Thoracic aorta (tissue), 2 donors: ENCODE measurements at regions not wholly inside any gene's neighbourhood (a gene's known extent, or its start where the extent isn't known, plus 50 kb on each side); places are given as distances from the start of the nearest gene placed in this dataset.

Source experiments
- ATAC-seq: fragments of 150-250 bp; one replicate; pipeline ENCODE4 v1.8.0; 2017; ENCODE audit warnings: low read depth; ENCODE audit not compliant: insufficient number of reproducible peaks, low FRiP score
- DNase-seq: peaks from one replicate; pipeline ENCODE4 v3.0.0-alpha.2; 2020; ENCODE audit warnings: low spot score
- H3K27ac ChIP-seq, 2 donors: fragments of 200-600 bp; sonication (generic); 1 replicate in 1 of 2; 2 replicates in 1 of 2; pipeline ENCODE4 v1.5.1; 2016; ENCODE audit warnings: mild to moderate bottlenecking in 2 of 2, moderate library complexity in 2 of 2
- H3K27me3 ChIP-seq: fragments of 200-600 bp; sonication (generic); replicated peaks from 2 replicates; pipeline ENCODE4 v1.6.0; 2016; ENCODE audit warnings: mild to moderate bottlenecking; ENCODE audit not compliant: insufficient read depth
- H3K36me3 ChIP-seq: fragments of 200-600 bp; sonication (generic); one replicate; pipeline ENCODE4 v1.5.1; 2016
- H3K4me1 ChIP-seq, 2 donors: fragments of 200-600 bp; sonication (generic); 1 replicate in 1 of 2; 2 replicates in 1 of 2; pipeline versions ENCODE4 v1.5.1 to v1.6.0; 2016; ENCODE audit warnings: low read depth in 2 of 2, mild to moderate bottlenecking in 1 of 2; ENCODE audit not compliant: control insufficient read depth in 1 of 2
- H3K4me3 ChIP-seq: fragments of 200-600 bp; sonication (generic); 2 replicates; pipeline ENCODE4 v1.5.1; 2016; ENCODE audit warnings: mild to moderate bottlenecking
- H3K9me3 ChIP-seq: fragments of 200-600 bp; sonication (generic); 2 replicates; pipeline ENCODE4 v1.5.1; 2016
- CTCF ChIP-seq: fragments of 200-600 bp; sonication (generic); IDR thresholded peaks from one replicate; pipeline ENCODE4 v1.5.1; 2019; ENCODE audit warnings: antibody characterized with exemption

- ATAC-seq (no peak), DNase-seq (no peak)
- Histone ChIP-seq H3K4me1 (no peaks in the 10 kb centered on the region), H3K27me3 (no peaks in the 10 kb centered on the region), H3K36me3 (no peaks in the 10 kb centered on the region), H3K27ac (no peak overlapping the region), H3K9me3 (no peaks in the 10 kb centered on the region), H3K4me3 (no peak overlapping the region)
- TF ChIP-seq CTCF: no peak
Measured at GRCh38 chr2:240297256-240298116, 138.0 kb upstream of the GPC1 start.

GRCh38 chr2:240298117-240298790, 137.2 kb upstream of the GPC1 start:
- DNase-seq (no peak), ATAC-seq (no peak)
- no peaks in the 10 kb centered on the region for H3K36me3 ChIP-seq

GRCh38 chr2:240298803-240299709, 136.4 kb upstream of the GPC1 start:
- Histone ChIP-seq H3K4me3 (no peak overlapping the region), H3K9me3 (no peaks in the 10 kb centered on the region), H3K27ac (no peak overlapping the region), H3K4me1 (no peaks in the 10 kb centered on the region), H3K36me3 (no peaks in the 10 kb centered on the region), H3K27me3 (no peaks in the 10 kb centered on the region)
- ATAC-seq: no peak
- TF ChIP-seq CTCF: no peak
- DNase-seq: no peak

More at GRCh38 chr2:240298117-240298790, 137.2 kb upstream of the GPC1 start:
- Histone ChIP-seq H3K27me3 (no peaks in the 10 kb centered on the region), H3K4me1 (no peaks in the 10 kb centered on the region), H3K27ac (no peak overlapping the region), H3K4me3 (no peak overlapping the region), H3K9me3 (no peaks in the 10 kb centered on the region)
- no peak for TF ChIP-seq CTCF

GRCh38 chr2:240299710-240300068, 135.8 kb upstream of the GPC1 start:
- H3K36me3 ChIP-seq: no peaks in the 10 kb centered on the region
- no peak for DNase-seq
- no peak for ATAC-seq
- H3K27me3 ChIP-seq: no peaks in the 10 kb centered on the region
- no peaks in the 10 kb centered on the region for H3K4me1 ChIP-seq
- TF ChIP-seq CTCF: no peak
- H3K4me3 ChIP-seq: no peak overlapping the region
- no peaks in the 10 kb centered on the region for H3K9me3 ChIP-seq
- H3K27ac ChIP-seq: no peak overlapping the region
